ENCODE measurements at regions not wholly inside any gene's neighbourhood (a gene's known extent, or its start where the extent isn't known, plus 50 kb on each side); places are given as distances from the start of the nearest gene placed in this dataset.

DNA sequence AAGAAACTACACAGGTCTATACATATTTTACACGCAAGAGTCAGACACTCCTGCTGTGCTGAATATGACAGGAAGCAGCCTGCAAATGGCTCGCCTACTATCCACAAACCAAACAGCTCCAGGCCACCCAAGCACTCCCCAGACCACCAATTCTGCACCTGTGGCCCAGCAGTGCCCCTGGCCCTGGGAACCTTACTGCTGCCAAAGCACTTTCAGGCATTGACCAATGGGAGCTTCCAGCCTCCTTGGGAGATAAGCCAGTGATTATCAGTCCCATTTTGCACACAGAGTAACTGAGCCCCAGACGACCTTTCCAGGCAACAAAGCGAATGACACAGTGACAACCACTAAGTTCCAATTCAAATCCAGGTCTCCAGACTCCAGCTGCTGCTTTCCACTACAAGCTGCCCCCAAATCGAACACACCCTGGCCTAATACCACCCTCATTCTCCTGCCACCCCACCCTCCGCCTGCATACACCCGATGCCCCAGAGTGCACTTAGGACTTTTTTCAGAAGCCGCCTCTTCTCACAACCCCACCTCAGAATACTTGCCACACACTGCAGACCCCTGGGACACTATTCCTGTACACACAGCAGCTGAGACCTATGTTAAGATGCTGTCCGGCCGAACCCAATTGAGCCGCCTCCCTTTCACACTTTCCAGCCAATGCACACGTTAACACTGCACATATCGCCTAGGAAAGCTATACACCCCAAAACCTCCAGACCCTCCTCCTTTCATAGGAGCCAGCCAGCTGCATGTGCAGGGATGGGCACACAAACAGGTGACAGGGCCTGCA, 126.1 kb upstream of the PRMT8 start:
- H3K27me3 ChIP-seq (ENCODE audit: control insufficient read depth, insufficient read depth, low read length), result peaks cover 26% of the 10 kb centered on the region
- no peaks in the 10 kb centered on the region for H3K9me3 ChIP-seq (ENCODE audit: control insufficient read depth, insufficient read depth, low read depth, low read length)
- H3K36me3 ChIP-seq (ENCODE audit: control insufficient read depth, insufficient read depth, low read length), result no peaks in the 10 kb centered on the region
- no peak overlapping the region for H3K4me2 ChIP-seq (ENCODE audit: extremely low read depth, insufficient read depth, low read length)
- no peaks in the 10 kb centered on the region for H4K20me1 ChIP-seq (ENCODE audit: control insufficient read depth, extremely low read depth, insufficient read depth, low read length)
- H3K9ac ChIP-seq (ENCODE audit: insufficient read depth, low read length), result no peak overlapping the region
- H3K4me3 ChIP-seq (replicated peaks in 1 of 4; ENCODE audit: control extremely low read depth in 1 of 4, insufficient read depth in 1 of 4, low read depth in 3 of 4, low read length in 4 of 4), result no peak overlapping the region
- H2AFZ ChIP-seq (ENCODE audit: low read length), result no peak overlapping the region
- TF ChIP-seq, protein P1, sequence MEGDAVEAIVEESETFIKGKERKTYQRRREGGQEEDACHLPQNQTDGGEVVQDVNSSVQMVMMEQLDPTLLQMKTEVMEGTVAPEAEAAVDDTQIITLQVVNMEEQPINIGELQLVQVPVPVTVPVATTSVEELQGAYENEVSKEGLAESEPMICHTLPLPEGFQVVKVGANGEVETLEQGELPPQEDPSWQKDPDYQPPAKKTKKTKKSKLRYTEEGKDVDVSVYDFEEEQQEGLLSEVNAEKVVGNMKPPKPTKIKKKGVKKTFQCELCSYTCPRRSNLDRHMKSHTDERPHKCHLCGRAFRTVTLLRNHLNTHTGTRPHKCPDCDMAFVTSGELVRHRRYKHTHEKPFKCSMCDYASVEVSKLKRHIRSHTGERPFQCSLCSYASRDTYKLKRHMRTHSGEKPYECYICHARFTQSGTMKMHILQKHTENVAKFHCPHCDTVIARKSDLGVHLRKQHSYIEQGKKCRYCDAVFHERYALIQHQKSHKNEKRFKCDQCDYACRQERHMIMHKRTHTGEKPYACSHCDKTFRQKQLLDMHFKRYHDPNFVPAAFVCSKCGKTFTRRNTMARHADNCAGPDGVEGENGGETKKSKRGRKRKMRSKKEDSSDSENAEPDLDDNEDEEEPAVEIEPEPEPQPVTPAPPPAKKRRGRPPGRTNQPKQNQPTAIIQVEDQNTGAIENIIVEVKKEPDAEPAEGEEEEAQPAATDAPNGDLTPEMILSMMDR (conservative IDR thresholded peaks at IDR 0.05 in 1 of 2, IDR thresholded peaks at IDR 0.05 in 1 of 2; ENCODE audit: low read depth in 1 of 2, low read length in 2 of 2), result no peak
- no peak for TF ChIP-seq EZH2 (IDR thresholded peaks at IDR 0.05; ENCODE audit: low read length, missing control alignments)
- no peaks in the 10 kb centered on the region for H3K79me2 ChIP-seq (ENCODE audit: control insufficient read depth, insufficient read depth, low read length)
- no peaks in the 10 kb centered on the region for H3K4me1 ChIP-seq (ENCODE audit: control insufficient read depth, extremely low read depth, insufficient read depth, low read length)
- no peak overlapping the region for H3K27ac ChIP-seq (ENCODE audit: insufficient read depth, low read length)
- no peak for DNase-seq (ENCODE audit: low read depth in 2 of 2)

DNA sequence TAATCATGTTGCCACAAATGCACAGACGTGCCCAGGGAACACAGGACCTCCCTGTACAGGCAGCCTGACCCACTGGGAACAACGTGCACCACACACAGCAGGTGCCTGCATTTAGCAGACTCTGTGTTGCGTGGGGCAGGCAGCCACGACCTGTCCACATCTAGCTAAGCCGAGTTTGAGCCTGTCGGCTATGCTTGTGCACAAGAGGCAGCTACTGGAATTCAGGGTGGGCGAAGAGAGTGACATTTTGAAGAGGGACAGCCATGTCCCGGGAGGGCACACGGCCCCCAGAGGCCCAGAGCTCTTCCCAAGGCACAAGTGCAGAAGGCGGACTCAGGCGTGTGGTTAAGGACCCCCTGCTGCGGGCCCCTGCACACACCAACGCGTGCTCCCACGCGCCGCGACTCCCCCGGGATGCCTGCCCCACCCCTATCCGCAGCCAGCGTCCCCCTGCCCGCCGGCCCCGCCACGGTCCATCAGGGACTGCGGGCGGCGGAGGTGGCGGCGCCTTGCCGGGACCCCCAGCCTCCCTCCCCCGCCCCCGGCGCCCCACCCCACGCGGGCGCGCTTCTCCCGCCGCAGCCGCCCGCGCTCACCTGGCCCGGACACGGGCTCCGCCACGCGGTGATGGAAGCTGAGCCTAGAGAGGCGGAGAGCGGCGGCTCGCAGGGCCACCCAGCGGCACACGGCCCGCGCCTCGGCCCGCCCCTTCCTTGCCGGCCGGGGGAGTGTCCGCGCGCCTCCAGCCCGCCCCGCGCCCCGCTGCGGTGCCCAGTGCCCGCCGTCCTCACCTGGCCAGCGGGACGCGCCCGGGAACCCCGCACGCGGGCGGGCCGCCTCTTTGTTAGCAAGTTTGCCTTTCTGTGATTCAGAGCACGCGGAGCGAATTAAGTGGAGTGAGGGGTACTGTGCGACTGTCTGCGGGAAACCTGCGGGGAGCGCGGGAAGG, 125.3 kb upstream of the PRMT8 start:
- peaks cover 25% of the 10 kb centered on the region for H3K27me3 ChIP-seq (ENCODE audit: control insufficient read depth, insufficient read depth, low read length)
- no peaks in the 10 kb centered on the region for H3K36me3 ChIP-seq (ENCODE audit: control insufficient read depth, insufficient read depth, low read length)
- no peaks in the 10 kb centered on the region for H3K9me3 ChIP-seq (ENCODE audit: control insufficient read depth, insufficient read depth, low read depth, low read length)
- H4K20me1 ChIP-seq (ENCODE audit: control insufficient read depth, extremely low read depth, insufficient read depth, low read length), result no peaks in the 10 kb centered on the region
- DNase-seq (ENCODE audit: low read depth in 2 of 2), result peak in 1 of 2 donors; percentile 2
- no peaks in the 10 kb centered on the region for H3K4me1 ChIP-seq (ENCODE audit: control insufficient read depth, extremely low read depth, insufficient read depth, low read length)
- peak; percentile 90 for TF ChIP-seq EZH2 (IDR thresholded peaks at IDR 0.05; ENCODE audit: low read length, missing control alignments)
- TF ChIP-seq, protein P1 (conservative IDR thresholded peaks at IDR 0.05 in 1 of 2, IDR thresholded peaks at IDR 0.05 in 1 of 2; ENCODE audit: low read depth in 1 of 2, low read length in 2 of 2), result no peak
- H3K4me2 ChIP-seq (ENCODE audit: extremely low read depth, insufficient read depth, low read length), result no peak overlapping the region
- no peak overlapping the region for H3K27ac ChIP-seq (ENCODE audit: insufficient read depth, low read length)
- H3K4me3 ChIP-seq (replicated peaks in 1 of 4; ENCODE audit: control extremely low read depth in 1 of 4, insufficient read depth in 1 of 4, low read depth in 3 of 4, low read length in 4 of 4), result no peak overlapping the region
- no peaks in the 10 kb centered on the region for H3K79me2 ChIP-seq (ENCODE audit: control insufficient read depth, insufficient read depth, low read length)
- no peak overlapping the region for H3K9ac ChIP-seq (ENCODE audit: insufficient read depth, low read length)
- no peak overlapping the region for H2AFZ ChIP-seq (ENCODE audit: low read length)

DNA sequence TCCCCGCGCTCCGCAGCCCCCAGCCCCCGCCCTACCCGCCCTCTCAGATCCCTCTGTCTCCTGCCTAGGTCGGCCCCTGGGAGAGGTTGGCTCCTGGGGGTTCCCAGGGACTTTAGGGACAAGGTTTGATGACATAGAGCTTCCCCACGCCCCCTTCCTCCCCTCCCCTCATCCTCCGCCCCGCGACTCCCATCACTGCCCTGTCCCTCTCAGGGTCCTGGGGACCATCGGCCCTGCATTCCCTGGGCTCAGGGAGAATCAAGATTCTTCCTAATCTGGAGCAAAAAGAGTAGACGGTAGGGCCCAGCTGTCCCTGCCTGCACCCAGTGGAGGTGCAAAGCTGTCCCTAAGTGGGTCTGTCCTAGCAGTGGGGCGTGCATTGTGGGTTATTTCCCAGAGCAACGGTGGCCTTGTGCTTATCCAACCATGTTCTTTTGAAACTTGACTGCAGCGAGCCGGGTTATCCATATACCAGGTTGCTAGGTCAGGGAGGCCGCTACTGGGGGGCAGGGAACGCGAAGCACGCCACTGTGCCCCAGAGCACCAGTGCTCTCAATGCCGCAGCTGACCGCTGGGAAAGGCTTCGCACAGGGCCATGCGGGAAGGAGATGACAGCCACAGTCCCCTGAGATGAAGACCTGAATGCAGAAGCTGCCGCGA, 124.4 kb upstream of the PRMT8 start:
- Histone ChIP-seq H4K20me1 (ENCODE audit: control insufficient read depth, extremely low read depth, insufficient read depth, low read length) (no peaks in the 10 kb centered on the region), H3K9ac (ENCODE audit: insufficient read depth, low read length) (no peak overlapping the region), H3K9me3 (ENCODE audit: control insufficient read depth, insufficient read depth, low read depth, low read length) (no peaks in the 10 kb centered on the region), H3K4me2 (ENCODE audit: extremely low read depth, insufficient read depth, low read length) (no peak overlapping the region), H3K36me3 (ENCODE audit: control insufficient read depth, insufficient read depth, low read length) (no peaks in the 10 kb centered on the region), H3K79me2 (ENCODE audit: control insufficient read depth, insufficient read depth, low read length) (no peaks in the 10 kb centered on the region), H2AFZ (ENCODE audit: low read length) (no peak overlapping the region), H3K4me3 (replicated peaks in 1 of 4; ENCODE audit: control extremely low read depth in 1 of 4, insufficient read depth in 1 of 4, low read depth in 3 of 4, low read length in 4 of 4) (no peak overlapping the region), H3K27me3 (ENCODE audit: control insufficient read depth, insufficient read depth, low read length) (peaks cover 26% of the 10 kb centered on the region), H3K27ac (ENCODE audit: insufficient read depth, low read length) (no peak overlapping the region), H3K4me1 (ENCODE audit: control insufficient read depth, extremely low read depth, insufficient read depth, low read length) (no peaks in the 10 kb centered on the region)
- no peak for DNase-seq (ENCODE audit: low read depth in 2 of 2)
- TF ChIP-seq EZH2 (IDR thresholded peaks at IDR 0.05; ENCODE audit: low read length, missing control alignments), result no peak
- TF ChIP-seq, protein P1 (conservative IDR thresholded peaks at IDR 0.05 in 1 of 2, IDR thresholded peaks at IDR 0.05 in 1 of 2; ENCODE audit: low read depth in 1 of 2, low read length in 2 of 2), result no peak

All from fibroblast of lung (primary cell).